IPS-NIHi11 (cell line): ENCODE measurements at regions not wholly inside any gene's neighbourhood (a gene's known extent, or its start where the extent isn't known, plus 50 kb on each side); places are given as distances from the start of the nearest gene placed in this dataset.
"Not testable (repeated sequence)": the region's sequence is repeated elsewhere in the genome, so short reads cannot be mapped to it uniquely, and the experiment has no call there.

ENCODE experiments used
- DNase-seq: peaks from one replicate; pipeline ENCODE4 v3.0.0; 2012; ENCODE audit warnings: mixed read lengths, low spot score

DNA sequence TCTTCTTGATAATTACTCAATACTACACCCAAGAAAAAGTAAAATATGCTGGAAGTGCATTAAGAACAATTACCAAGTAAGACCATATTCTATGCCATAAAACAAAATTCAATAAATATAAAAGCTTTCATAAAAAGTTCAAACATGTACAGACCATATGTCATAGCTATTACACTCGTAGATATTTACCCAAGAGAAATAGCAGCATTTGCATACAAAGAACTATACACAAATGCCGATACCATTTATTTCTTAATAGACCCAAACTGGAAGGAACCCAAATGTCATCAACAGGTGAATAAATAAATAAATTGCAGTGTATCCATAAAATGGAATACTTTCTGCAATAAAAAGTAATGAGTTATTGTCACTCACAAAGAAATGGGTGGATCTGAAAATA is 78.3 kb upstream of the SLC16A7 start:
- no peak for DNase-seq

DNA sequence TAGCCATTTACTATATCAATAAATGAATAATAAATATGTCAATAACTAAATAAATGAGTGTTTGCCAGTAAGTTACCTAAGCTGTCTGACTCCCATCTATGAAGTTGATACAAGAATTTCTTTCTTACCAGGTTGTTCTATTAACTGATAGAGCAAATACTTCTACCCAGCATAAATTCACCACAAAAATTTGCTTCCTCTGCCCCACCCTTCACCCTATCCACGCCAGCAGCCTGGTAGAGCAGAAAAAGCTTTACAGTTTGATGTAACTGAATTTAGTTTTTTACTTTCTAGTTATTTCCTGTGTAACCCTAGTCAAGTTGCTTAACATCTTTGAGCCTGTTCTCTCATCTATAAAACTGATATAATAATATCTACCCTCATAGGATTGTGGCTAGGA is 94.9 kb upstream of the SLC16A7 start:
- DNase-seq: no peak

DNA sequence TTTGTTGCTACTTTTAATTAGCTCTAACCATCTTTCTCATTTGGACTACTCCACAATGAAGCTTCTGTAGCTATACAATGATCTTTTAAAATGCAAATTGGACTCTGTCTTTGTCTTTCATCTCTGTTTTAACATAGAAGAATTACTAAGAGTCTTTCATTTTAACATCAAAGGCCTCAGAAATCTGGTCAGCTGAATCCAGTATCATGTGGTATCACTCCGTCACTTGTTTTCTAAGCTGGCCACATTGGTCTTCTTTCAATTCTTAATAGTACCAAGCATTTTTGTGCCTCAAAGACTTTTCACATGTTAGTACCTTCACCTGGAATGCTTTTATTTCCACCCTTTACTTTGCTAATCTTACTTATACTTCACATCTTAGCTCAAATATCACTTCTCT is 95.5 kb upstream of the SLC16A7 start:
- no peak for DNase-seq

DNA sequence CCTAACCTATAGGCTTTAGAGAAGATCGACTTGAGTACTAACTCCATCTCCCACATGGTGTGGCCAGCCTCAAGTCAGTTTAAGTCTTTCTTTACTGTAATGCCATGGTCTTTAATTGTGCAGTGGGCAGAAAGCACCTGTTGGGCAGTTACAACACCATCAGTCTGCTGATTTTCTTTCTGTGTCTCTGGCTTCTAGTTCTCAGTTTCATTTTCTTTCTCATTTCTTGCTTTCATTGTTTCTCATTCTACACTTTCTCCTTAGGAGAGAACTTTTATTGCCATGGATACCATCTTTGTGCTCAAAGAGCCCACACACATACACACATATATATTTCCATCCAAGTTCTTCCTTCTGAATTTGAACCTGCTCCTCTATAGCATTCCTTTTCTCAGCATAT is 96.1 kb upstream of the SLC16A7 start:
- DNase-seq: no peak

DNA sequence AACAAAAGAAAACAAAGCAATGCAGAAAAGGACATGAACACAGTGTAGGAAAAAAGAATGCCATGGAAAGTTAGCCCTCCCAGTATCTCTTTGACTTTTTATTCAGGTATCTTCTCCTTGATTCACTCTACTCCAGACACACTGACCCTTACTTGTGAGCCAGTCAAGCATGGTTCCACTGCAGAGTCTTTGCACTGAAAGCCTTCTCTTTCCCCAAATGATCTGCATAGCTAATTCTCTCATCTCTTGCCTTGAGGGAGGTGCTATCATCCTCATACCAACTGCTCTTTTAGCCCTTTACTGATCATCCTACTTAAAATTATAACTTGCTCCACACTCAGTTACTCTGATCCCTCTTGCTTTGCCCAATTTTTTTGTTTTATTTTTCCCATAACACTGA is 101.2 kb upstream of the SLC16A7 start:
- no peak for DNase-seq

DNA sequence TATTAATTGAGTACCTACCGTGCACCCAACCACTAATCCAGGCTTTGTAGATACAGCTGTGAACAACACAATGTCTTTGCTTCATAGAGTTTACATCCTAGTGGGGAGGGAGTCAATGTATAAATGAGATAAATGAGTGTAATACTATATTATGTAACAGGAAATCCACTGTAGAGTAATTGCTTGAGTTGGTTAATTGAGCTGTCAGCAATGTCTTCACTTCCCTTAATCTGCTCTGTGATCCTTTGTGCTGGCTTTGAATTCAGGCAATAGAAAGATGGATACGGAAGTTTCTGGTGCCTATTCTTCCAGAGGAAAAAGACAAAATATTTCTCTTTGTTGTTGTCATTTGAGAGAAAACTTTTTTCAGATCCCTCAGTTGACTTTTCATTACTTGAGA is 104.0 kb upstream of the SLC16A7 start:
- no peak for DNase-seq

DNA sequence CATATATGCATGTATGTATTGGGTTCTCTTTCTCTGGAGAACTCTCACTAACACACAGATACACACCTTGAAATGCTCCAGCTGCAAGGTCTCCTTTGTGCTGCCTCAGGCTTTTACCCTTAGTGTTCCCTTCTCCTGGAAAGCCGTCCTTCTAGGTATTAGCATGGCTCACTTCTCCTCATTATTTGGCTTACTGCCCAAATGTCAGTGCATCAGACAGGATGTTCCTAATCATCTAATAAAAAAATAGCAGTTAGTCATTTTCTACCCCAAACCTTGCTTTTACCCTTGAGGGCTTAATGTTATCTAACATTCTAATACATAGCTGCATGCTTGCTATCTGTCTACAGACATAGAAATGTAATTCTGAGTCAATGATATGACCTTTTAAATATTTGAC is 109.0 kb upstream of the SLC16A7 start:
- no peak for DNase-seq

DNA sequence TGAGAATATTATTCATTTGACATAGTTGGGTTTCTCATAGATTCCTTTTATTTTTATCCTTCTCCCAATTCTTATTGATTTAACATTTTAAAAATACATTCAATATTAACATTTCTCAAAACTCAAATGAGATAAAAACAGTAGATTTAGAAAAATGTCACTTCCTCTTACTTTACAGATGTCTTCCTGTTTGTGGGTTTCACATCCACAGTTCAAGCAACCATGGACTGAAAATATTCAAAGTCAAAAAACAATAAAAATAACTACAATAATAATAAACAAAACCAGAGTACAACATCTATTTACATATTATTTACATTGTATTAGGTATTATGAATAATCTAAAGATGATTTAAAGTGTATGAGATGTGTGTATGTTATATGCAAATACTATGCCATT is 111.3 kb upstream of the SLC16A7 start:
- no peak for DNase-seq

DNA sequence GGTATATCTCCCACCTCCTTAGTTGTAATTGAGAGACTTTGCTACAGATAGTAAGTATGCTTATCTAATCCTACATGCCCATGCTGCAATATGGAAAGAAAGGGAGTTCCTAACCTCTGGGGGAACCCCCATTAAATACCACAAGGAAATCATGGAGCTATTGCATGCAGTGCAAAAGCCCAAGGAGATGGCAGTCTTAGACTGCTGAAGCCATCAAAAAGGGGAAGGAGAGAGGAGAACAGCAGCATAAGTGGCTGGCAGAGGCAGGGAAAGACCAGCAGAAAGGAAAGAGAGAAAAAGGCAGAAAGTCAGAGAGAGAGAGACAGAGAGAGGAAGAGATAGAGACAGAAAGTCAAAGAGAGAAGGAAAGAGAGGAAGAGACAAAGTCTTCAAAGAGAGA is 121.6 kb upstream of the SLC16A7 start:
- DNase-seq: not testable (repeated sequence)

DNA sequence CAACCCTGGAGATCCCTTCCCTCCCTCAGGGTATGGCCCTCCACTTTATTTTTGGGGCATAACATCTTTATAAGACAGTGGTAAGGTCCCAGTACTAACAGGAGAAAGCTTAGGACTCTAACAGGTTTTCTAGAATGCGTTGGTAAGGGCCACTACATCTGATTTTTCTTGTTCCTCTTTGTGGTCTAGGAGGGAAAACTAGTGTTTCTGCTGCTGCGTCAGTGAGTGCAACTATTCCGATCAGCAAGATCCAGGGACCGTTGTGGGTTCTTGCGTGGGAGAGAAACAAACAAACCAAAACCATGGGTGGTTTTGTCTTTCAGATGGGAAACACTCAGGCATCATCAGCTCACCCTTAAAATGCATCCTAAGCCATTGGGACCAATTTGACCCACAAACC is 123.6 kb upstream of the SLC16A7 start:
- no peak for DNase-seq

DNA sequence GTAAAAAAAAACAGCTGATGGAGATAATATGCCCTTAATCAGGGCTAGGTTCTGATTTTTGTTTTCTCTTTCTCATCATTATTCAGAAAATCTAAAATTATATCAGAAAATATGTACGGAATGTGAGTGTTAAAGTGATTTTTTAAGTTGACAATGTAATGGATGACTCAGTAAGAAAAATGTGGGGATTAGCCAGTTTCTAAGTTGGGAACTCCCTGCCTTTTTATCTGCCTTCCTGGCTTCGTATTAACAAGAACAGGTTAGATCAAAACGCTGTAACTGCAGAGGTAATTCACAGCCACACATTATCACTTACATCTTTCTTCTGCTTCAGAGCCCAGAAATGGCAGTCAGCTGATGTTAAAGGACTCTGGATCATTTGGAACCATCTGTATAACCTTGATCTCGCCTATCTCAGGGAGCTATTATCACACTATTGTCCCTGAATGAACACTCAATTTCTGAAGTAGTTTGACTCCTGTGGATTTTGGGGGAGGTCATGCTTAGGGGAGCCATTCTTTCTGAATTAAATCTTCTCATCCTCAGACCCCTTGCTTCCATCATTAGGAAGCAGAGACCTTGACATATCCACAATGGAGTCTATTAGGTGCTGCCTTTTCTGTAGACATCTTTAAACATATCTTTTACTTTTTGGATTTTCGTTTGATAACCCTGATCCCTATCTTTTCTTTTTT is 135.7 kb upstream of the SLC16A7 start:
- DNase-seq: no peak

DNA sequence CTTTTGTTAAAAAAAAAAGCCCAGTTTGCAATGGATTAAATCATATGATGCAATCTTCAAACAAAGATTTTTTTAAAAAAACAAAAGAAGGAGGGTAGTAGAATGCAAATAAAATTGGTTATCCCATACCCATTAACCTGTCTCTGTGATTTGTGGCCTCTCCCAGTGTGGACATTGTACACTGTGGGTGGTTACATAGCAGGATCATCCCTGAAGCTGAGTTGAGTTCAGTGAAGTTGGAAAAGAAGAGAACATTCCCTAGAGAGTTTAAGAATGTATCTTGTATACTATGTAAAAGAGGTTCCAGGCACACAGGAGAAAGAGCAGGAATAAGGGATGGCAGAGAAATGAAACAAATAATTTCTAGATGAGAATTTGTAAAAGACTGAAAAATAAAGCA is 142.4 kb upstream of the SLC16A7 start:
- DNase-seq: no peak

DNA sequence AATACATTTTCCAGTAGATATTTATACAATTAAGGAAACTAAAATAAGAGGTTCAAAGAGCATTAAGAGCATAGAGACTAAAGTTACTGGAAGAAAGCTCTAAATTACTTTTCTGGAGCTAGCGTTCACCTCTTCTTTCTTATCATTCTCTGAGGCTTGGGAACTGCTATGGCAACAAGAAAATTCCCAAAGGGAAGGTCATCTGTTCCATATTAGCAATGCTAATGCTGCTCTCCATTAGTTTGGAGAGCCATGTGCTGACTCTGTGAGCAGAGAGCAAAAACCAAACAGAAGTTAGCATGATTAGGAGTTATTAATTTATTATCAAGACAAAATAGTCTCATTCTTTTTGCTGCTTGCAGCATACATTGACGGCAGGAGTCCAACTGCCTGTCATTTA is 143.1 kb upstream of the SLC16A7 start:
- no peak for DNase-seq

DNA sequence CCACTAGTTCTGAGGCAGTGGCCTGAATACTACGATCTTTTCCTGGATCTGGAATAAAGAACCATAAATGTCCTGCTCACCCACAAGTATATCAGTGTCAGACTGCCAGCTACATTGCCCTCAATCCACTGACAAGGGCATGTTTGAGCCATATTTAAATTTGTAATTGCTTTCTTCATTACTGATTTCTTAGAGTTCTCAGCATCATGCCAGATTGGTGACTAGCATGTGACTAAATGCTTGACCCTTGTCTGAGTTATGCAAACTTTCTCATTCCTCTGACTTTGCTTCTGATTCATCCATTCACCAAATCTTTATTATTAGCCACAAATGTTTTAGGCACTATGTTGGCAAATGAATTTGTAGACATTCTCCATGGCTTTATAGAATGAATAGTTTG is 143.6 kb upstream of the SLC16A7 start:
- DNase-seq: no peak

DNA sequence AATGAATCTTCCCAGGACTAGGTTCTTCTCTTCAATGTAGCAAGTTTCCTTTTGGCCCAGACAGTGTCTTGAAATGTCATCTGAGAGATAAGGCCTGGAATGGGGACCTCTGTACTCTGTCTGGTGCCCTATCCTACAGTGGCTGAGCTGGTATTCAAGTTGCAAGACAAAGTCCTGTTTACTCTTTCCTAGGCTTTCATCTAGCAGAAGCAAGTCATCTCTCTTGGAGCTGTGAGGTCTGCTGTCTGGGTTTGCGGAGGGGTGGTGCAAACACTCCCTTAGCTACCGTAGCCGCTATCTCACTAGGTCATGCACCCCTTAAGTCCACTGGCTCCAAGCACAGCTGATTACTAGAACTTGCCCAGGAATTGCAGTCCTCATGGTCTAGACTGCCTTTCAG is 149.7 kb upstream of the SLC16A7 start:
- DNase-seq: no peak

DNA sequence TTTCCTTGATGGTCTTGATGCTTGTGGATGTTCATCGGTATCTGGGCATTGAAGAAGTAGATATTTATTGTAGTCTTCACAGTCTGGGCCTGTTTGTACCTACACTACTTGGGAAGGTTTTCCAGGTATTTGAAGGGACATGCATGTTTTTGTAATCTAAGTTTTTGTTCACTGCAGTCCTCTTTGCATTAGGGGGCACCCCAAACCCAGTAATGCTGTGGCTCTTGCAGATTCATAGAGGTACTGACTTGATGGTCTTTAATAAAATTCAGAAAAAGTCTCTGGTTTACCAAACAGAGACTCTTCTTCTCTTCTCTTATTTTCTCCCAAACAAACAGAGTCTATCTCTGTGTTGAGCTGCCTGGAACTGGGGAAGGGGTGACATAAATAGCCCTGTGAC is 150.9 kb upstream of the SLC16A7 start:
- DNase-seq: no peak

DNA sequence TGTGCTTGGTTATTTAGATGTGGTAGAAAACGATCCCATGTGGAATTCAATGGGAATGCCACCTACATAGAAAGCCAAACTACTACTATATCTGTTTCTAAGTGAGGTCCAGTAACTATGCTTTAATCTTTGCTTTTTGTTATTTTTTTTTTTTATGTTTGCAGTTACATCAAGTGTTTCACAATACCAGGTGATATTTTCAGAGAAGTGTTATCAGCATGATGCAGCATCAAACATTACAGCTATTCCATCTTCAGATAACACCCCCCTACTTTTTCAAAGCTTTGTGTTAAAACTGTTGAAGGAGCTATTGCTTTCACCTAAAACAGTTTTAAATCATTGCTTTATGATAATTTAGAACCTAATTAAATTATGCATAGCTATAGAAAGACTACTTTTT is 163.8 kb upstream of the SLC16A7 start:
- no peak for DNase-seq

DNA sequence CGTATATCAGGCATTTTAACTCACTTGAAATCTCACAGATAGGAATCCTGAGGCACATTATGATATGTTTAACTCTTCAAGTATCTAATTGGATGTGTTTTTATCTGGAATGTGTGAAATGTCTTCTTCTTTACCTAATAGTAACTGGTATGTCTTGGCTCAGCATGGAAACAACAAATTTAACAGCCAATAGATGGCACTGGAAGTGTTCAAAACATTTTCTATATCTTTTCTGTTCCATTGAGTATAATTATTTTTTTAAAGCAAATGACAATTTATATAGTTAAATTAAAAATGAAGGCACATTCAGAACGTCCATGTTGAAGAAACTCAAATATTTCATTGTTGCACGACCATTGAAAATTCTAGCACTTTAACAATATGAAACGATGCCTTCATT is 164.6 kb upstream of the SLC16A7 start:
- DNase-seq: no peak

DNA sequence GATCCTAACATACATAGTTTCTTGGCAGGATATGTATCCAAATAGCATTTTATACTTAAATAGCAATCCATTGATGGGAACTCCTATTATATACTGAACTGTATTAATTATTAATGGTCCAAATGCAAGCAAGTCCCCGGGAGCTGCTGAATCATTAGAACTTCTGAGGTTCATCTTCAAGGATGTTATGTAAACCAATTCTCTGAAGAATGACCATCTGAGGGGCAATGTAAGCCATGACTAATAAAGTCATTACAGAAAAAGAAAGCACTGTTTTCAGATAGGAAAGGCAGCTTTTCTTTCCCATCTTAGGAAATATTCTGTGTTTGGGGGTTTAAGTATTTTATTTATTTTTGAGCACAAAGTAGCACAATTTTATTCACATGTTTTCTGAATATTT is 166.1 kb upstream of the SLC16A7 start:
- DNase-seq: no peak

DNA sequence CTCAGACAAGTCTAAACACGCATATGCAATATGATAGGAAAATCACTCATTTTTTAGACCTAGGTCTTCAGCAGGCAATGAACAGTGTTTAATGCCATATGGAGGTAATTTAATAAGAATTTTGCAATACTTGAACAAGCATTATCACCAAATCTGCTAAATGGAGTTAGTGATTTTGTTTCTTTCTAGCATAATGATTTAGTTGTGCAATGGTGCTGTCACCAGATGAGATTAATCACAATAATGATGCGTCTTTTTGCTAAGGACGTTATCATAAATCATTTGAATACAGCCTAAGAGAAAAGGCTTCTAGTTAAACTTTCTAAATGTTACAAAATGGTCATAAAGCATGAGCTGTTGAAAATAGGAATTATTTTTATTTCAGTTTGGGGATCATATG is 170.0 kb upstream of the SLC16A7 start:
- DNase-seq: no peak

DNA sequence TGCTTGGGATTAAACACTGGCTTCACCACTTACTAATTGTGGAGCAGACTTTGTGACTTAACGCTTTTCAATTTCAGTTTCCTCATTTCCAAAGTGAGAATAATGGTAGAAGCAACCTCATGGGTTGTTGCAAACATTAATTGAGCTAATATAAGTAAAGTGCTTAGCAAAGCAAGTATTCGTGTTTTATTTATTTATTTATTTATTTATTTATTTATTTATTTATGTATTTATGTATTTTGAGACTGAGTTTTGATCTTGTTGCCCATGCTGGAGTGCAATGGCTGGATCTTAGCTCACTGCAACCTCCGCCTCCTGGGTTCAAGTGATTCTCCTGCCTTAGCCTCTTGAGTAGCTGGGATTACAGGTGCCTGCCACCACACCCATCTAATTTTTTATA is 171.2 kb upstream of the SLC16A7 start:
- DNase-seq: not testable (repeated sequence)

DNA sequence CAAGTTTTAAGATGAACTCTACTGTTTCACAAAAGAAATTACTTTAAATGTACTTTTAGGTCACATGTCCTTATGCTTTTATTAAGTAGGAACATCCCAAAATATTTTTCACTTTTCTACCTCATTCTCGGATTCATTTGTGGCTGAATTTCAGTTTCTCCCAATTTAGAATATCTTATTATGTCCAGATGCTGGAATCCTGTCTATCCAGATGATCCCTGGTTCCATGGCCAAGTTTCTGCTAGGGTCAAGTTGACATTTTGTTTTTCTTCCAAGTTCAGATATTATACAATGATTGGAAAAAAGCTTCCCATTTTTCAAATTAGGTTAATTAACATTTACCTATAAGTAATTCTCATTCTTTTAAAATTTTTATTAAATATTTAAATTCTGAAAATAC is 181.8 kb upstream of the SLC16A7 start:
- DNase-seq: no peak

DNA sequence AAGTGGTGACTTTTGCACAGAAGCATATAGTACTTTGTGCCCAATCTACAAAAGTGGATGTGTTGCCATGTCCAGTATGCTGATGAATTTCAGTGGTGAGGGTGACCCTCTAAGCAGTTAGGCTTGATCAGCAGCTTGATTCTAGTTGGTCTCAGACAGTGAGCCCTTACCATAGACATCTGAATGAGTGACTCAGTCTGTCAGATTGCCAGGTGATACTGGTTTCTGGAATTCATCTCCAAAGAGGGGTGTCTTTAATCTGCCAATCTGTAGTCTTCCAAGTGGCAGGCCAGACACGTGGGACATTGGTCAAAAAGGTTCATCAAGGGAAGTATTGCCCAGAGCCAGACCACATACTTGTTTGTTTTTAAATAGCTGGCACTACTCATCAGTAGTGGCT is 187.4 kb upstream of the SLC16A7 start:
- DNase-seq: no peak

DNA sequence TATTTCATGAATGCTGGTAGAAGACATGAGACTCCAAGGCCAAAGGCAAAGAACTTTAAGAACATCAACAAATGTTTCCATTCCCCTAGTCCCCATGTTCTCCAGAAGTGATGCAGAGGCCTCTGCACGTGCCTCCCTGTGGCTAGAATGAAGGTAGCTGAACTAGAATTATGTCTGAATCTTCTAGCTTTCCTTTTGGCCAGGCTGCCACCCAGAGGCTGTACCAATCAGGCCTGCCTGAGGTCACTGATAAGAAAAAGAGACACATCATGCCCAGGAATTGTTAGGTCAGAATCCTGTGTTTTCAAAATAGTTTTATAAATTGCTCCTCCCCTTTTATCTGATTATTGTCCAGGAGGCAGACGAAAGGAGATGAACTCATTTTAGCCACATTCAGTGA is 188.0 kb upstream of the SLC16A7 start:
- DNase-seq: no peak

DNA sequence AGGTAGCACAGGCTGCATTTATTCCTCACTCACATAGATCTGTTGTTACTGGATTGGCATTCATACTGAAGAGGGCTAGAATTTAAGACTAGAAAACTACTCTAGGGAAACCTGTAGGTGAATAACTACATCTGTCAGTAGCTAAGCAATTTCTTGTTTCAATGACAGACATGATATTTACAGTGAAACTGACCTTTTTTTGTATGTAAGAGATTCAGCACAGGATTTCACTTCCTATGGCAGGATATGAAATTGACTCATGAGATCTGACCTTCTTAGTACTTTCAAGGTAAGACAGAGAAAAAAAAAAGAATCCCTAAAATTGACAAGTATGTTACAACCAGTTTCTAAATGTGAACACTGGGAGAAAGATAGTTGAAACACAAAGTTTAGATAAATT is 189.8 kb upstream of the SLC16A7 start:
- DNase-seq: no peak
